ENCODE measurements at regions not wholly inside any gene's neighbourhood (a gene's known extent, or its start where the extent isn't known, plus 50 kb on each side); places are given as distances from the start of the nearest gene placed in this dataset.
"Not testable (repeated sequence)": the region's sequence is repeated elsewhere in the genome, so short reads cannot be mapped to it uniquely, and the experiment has no call there.

DNA sequence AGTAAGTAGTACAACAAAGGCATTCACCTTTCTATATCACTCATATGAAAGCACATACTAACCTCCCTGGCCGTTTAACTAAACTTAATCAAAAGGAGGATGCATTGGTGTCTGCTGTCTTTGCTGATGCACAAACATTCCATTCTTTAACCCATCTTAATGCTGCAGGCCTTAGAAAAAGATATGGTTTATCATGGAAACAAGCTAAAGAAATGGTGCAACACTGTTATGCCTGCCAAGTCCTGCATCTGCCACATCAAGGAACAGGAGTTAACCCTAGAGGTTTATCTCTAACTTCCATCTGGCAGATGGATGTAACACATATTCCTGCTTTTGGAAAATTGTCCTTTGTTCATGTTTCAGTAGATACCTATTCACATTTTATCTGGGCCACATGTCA, 296.5 kb upstream of the DKK2 start:
- not testable (repeated sequence) for ATAC-seq

GRCh38 chr4:107330916-107331315, 294.8 kb upstream of the DKK2 start:
- no peak for DNase-seq (ENCODE audit: low spot score)
- no peak for ATAC-seq

More for the DNA sequence above, 296.5 kb upstream of the DKK2 start:
- not testable (repeated sequence) for DNase-seq (ENCODE audit: low spot score)

GRCh38 chr4:107319386-107319785, 283.3 kb upstream of the DKK2 start:
- ATAC-seq (no peak), DNase-seq (ENCODE audit: low spot score) (no peak)

- ATAC-seq, result no peak
- DNase-seq (ENCODE audit: low spot score), result no peak
Observed at GRCh38 chr4:107318078-107318477, 282.0 kb upstream of the DKK2 start.

DNA sequence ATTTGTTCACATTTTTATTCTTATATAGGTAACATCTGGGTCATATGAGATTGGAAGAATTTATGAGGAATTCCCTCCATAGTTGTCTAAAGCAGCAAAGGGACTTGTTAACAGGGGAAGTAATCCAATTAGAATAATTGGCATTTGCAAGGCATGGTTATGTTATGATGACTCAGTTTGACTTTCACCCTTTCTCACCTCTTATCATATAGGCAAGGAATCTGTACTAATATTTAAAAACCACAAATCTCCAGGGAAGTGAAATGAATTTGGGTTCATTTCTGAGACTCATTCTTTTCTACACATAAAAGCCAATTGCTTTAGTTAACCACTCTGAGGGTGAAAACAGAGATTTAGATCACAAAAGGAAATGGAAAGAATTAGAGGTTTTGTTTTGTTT, 281.5 kb upstream of the DKK2 start:
- ATAC-seq (no peak), DNase-seq (ENCODE audit: low spot score) (no peak)

- no peak for ATAC-seq
Observed at GRCh38 chr4:107315584-107315983, 279.5 kb upstream of the DKK2 start.

DNA sequence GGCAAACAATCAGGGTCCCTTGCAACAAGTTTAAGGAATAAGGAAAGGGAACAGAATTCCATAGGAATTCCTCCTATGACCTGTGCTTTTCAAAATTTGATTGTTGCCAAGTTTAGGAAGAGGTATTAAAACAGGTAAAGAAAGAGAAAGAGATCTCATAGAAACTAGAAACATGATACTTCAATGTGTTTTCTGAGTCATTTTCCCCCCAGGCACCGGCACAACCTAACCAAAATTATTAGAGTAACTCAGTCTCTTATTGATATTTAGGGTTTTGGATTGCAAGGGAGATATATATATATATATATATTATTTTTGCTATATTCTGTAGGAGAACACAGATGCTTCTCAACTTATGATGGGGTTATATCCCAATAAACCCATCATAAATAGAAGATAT, 278.0 kb upstream of the DKK2 start:
- ATAC-seq, result no peak
- DNase-seq (ENCODE audit: low spot score), result no peak

More at GRCh38 chr4:107315584-107315983, 279.5 kb upstream of the DKK2 start:
- no peak for DNase-seq (ENCODE audit: low spot score)

- no peak for DNase-seq (ENCODE audit: low spot score)
- ATAC-seq, result no peak
Observed at GRCh38 chr4:107312366-107312765, 276.3 kb upstream of the DKK2 start.

- peak; percentile 38 for ATAC-seq
- no peak for DNase-seq (ENCODE audit: low spot score)
Observed at GRCh38 chr4:107304699-107305286, 268.7 kb upstream of the DKK2 start.

DNA sequence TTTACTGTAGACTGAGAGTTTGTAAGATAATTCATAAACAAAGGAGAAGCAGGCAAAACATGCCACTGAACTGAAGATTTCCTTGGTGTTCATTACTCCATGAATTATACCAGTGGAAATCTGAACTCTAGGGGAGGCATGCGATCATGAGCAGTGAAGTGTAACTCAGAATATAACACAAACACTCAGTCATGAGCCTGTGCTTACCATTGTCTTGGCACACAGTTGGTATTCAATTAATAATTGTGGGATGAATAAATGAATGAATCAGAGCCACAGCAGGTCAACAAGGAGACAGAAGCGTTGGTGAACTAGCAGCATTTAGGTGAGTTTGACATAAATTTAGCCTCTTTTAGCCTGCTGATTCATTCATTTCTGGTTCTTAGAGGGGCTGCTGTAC, 263.5 kb upstream of the DKK2 start:
- DNase-seq (ENCODE audit: low spot score), result no peak
- ATAC-seq, result no peak

- no peak for ATAC-seq
Observed at GRCh38 chr4:107292979-107293378, 256.9 kb upstream of the DKK2 start.

GRCh38 chr4:107283587-107284559, 247.8 kb upstream of the DKK2 start:
- DNase-seq (ENCODE audit: low spot score) (no peak), ATAC-seq (no peak)

More at GRCh38 chr4:107292979-107293378, 256.9 kb upstream of the DKK2 start:
- DNase-seq (ENCODE audit: low spot score), result no peak

- DNase-seq (ENCODE audit: low spot score) (no peak), ATAC-seq (no peak)
Observed at GRCh38 chr4:107279733-107280132, 243.6 kb upstream of the DKK2 start.

- DNase-seq (ENCODE audit: low spot score) (no peak), ATAC-seq (no peak)
Observed at GRCh38 chr4:107278791-107279483, 242.8 kb upstream of the DKK2 start.

DNA sequence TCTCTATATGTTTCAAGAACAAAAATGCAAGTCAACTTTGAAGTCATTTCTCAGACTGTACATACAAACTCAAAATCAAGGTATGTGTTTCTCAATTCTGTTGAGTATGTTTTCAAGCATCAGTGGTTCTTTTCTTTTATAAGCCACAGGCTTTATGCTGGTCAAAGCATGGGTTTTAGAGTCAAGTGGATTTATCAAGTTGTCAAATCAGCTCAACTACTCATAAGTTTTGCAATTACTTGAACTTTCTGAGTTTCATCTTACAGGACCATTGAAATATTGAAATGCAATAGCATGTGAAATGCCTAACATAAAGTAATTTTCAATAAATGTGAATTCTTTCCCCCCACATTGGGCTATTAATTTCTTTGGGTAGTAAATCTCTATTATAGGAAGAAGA, 239.9 kb upstream of the DKK2 start:
- ATAC-seq, result no peak

DNA sequence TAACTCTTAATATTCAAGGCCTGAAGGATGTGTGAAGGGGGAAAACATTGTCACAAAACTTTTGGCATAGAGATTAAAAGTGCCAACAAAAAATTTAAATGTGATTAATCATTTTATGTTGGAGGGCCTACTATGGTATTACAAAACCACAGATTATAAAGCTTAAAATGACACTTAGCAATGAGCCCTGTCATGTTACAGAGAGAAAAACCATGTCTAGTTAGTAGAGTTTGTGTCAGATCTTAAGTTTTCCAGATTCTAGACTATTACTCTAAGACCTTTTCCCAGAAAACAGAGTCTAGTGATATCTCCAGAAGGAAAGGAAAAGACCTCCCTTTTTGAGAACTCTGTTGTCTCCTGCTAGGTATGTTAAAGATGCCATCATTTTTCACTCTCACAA, 239.1 kb upstream of the DKK2 start:
- DNase-seq (ENCODE audit: low spot score) (no peak), ATAC-seq (no peak)

More for the DNA sequence above, 239.9 kb upstream of the DKK2 start:
- no peak for DNase-seq (ENCODE audit: low spot score)

DNA sequence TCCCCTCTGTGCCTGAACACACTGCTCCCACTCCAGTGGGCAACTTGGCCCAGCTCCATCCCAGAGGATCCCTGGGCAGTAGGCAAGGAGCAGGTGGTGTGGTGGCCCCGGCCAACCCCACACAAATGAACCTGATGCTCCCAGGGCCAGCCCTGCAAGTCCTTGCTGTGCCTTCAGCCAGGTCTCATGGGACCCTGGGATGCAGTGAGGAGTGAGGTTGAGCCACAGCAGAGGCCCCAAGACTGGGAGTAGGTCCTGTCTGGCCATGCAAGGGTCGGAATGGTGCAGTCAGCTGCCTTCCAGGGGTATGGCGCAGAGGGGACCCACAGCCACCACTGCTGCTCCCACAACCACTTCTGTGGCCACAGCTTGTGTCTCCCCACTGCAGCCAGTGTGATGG, 234.5 kb upstream of the DKK2 start:
- ATAC-seq (no peak), DNase-seq (ENCODE audit: low spot score) (no peak)

- ATAC-seq, result no peak
Observed at GRCh38 chr4:107269175-107269574, 233.1 kb upstream of the DKK2 start.

DNA sequence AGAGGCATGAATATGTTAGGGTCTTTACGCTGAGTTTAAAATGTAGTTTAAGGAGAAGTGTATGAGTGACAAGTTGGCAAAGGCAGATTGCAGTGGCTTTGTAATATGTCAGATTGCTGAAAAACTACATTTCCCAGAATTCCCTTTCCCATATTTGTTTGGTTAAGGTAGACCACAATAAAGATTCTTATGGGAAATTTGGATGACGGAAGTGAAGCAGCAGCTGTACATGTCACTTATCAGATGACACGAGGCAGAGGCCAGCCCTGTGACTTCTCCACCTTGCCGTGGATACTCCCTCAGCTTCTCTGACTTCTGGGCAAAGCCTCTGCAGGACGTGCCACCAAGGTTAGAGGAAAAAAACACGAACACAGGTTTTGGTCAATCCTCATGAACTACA, 229.7 kb upstream of the DKK2 start:
- ATAC-seq, result no peak
- no peak for DNase-seq (ENCODE audit: low spot score)

More at GRCh38 chr4:107269175-107269574, 233.1 kb upstream of the DKK2 start:
- DNase-seq (ENCODE audit: low spot score), result no peak

- ATAC-seq (no peak), DNase-seq (ENCODE audit: low spot score) (no peak)
Observed at GRCh38 chr4:107261241-107261874, 225.2 kb upstream of the DKK2 start.

- DNase-seq (ENCODE audit: low spot score), result no peak
- no peak for ATAC-seq
Observed at GRCh38 chr4:107258359-107258758, 222.2 kb upstream of the DKK2 start.

Measured in left lobe of liver (tissue), 2 donors.